Caco-2 (cell line): ENCODE measurements at regions not wholly inside any gene's neighbourhood (a gene's known extent, or its start where the extent isn't known, plus 50 kb on each side); places are given as distances from the start of the nearest gene placed in this dataset.

ENCODE experiments used
- BruUV-seq: library from RNA; stranded (reverse); fragments of 400-500 nt; replicated peaks from 2 replicates; lab custom pipeline; 2021; lab: Mats Ljungman, UMichigan
- CTCF ChIA-PET: fragments of 300-600 bp; sonication (Branson Sonifier 250); formaldehyde crosslinking; loops from one replicate; lab custom pipeline; 2022; ENCODE audit warnings: antibody characterized with exemption; lab: Charles Lee
- POLR2A ChIA-PET: fragments of 300-600 bp; sonication (Branson Sonifier 250); formaldehyde crosslinking; loops from one replicate; lab custom pipeline; 2022; ENCODE audit warnings: antibody characterized with exemption; lab: Charles Lee
- DNase-seq, 2 experiments: peaks; one replicate each; pipeline versions ENCODE4 v3.0.0 to v3.0.0-alpha.2; 2020 to 2022
- H3K27me3 ChIP-seq: replicated peaks from 2 replicates; pipeline ENCODE4 v1.6.0; 2011; ENCODE audit warnings: low read length; ENCODE audit not compliant: control insufficient read depth, insufficient read depth
- H3K36me3 ChIP-seq: 2 replicates; pipeline ENCODE4 v1.5.1; 2011; ENCODE audit warnings: low read length; ENCODE audit not compliant: control insufficient read depth, insufficient read depth
- H3K4me1 ChIP-seq: fragments of 250-450 bp; sonication (Bioruptor Pico); 2 replicates; pipeline ENCODE4 v1.5.1; 2020; ENCODE audit warnings: mild to moderate bottlenecking
- H3K4me3 ChIP-seq: 2 replicates; pipeline ENCODE4 v1.5.1; 2011; ENCODE audit warnings: low read depth, mild to moderate bottlenecking, control low read depth, low read length
- H3K9me3 ChIP-seq: fragments of 250-450 bp; sonication (Bioruptor Pico); 2 replicates; pipeline ENCODE4 v1.5.1; 2020; ENCODE audit warnings: mild to moderate bottlenecking, moderate library complexity
- H3K27ac Mint-ChIP-seq: one replicate; pipeline ENCODE4 v1.8.0; 2022; ENCODE audit warnings: mixed read lengths; ENCODE audit not compliant: unreplicated experiment
- H3K27me3 Mint-ChIP-seq: one replicate; pipeline ENCODE4 v1.8.0; 2022; ENCODE audit warnings: mixed read lengths; ENCODE audit not compliant: insufficient read depth, unreplicated experiment
- H3K36me3 Mint-ChIP-seq: one replicate; pipeline ENCODE4 v1.8.0; 2022; ENCODE audit warnings: mild to moderate bottlenecking, mixed read lengths; ENCODE audit not compliant: insufficient read depth, unreplicated experiment
- H3K4me1 Mint-ChIP-seq: one replicate; pipeline ENCODE4 v1.8.0; 2022; ENCODE audit warnings: low read depth, mixed read lengths; ENCODE audit not compliant: unreplicated experiment
- H3K4me3 Mint-ChIP-seq: one replicate; pipeline ENCODE4 v1.8.0; 2022; ENCODE audit warnings: mild to moderate bottlenecking, moderate library complexity, mixed read lengths; ENCODE audit not compliant: unreplicated experiment
- H3K9me3 Mint-ChIP-seq: one replicate; pipeline ENCODE4 v1.8.0; 2022; ENCODE audit warnings: mixed read lengths; ENCODE audit not compliant: unreplicated experiment
- CTCF ChIP-seq, 2 experiments: fragments of 200-600 bp in 1 of 2; IDR thresholded peaks; 1 replicate in 1 of 2; 2 replicates in 1 of 2; pipeline versions ENCODE4 v1.5.1 to v1.8.0; 2011 to 2022; ENCODE audit warnings: antibody characterized with exemption in 1 of 2, control low read depth in 1 of 2, inconsistent platforms in 1 of 2, low read depth in 1 of 2, low read length in 1 of 2, mild to moderate bottlenecking in 1 of 2, moderate library complexity in 1 of 2; ENCODE audit not compliant: insufficient read depth in 1 of 2, severe bottlenecking in 1 of 2, unreplicated experiment in 1 of 2
- intact Hi-C: fragments of 100-400 bp; cut with micrococcal nuclease; formaldehyde crosslinking; loops from one replicate; pipeline ENCODE4 v1.10.0; 2022; ENCODE audit not compliant: unreplicated experiment

DNA sequence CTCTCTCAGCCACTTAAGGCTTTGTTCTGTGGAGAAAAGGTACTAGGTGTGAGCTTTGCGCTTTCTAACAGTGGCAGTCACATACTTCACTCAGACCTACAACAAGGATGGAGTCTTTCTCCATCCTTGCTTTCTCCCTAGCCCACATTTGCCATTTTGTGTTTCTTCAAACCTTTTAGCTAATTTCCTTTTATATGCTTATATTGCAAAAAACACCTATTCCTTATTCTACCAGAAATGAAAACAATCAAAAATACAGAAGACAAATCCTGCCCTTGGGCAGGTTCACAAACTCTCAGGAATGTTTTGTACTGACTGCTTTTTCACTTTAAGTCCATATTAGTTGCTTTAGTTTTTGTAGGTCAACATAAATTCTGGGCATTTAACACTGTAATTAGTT is 914.2 kb downstream of the SQOR start:
- TF ChIP-seq CTCF (IDR thresholded peaks at IDR 0.05; ENCODE audit: insufficient read depth in 1 of 2, low read depth in 1 of 2, low read length in 1 of 2, severe bottlenecking in 1 of 2, unreplicated experiment in 1 of 2) = no peak
- Histone ChIP-seq H3K27me3 (no peaks in the 10 kb centered on the region), H3K36me3 (no peaks in the 10 kb centered on the region), H3K4me3 (no peak overlapping the region), H3K4me1 (no peaks in the 10 kb centered on the region), H3K9me3 (no peaks in the 10 kb centered on the region)
- no peak overlapping the region for H3K27ac Mint-ChIP-seq
- no TSS peak for BruUV-seq
- ChIA-PET POLR2A (no interaction called here), CTCF (no interaction called here)
- H3K4me1 Mint-ChIP-seq = no peaks in the 10 kb centered on the region
- DNase-seq = no peak
- no peak overlapping the region for H3K4me3 Mint-ChIP-seq
- no peaks in the 10 kb centered on the region for H3K36me3 Mint-ChIP-seq
- intact Hi-C loops = no loop called here
- peaks cover 6% of the 10 kb centered on the region for H3K27me3 Mint-ChIP-seq
- H3K9me3 Mint-ChIP-seq = peaks cover 10% of the 10 kb centered on the region

DNA sequence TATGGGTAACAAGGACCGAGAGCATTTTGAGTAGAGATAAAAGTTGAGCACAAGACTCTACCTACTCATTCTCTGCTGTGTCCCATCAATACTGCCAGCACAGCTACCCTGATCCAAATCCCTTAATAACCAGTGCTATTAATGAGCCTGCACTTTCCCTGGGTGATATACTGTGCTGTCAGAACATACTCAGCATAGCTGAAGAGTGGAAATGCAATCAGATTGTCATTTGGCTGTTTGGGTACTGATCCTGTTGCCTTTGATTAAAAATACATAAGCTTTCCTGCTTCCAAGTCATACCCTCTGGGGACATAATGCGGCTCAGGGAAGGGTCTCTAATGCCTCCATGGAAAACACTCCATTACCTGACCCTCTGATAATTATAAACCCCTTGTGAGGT is 917.5 kb downstream of the SQOR start:
- CTCF ChIA-PET = no interaction called here
- TF ChIP-seq CTCF (IDR thresholded peaks at IDR 0.05; ENCODE audit: insufficient read depth in 1 of 2, low read depth in 1 of 2, low read length in 1 of 2, severe bottlenecking in 1 of 2, unreplicated experiment in 1 of 2) = no peak
- H3K9me3 ChIP-seq = no peaks in the 10 kb centered on the region

DNA sequence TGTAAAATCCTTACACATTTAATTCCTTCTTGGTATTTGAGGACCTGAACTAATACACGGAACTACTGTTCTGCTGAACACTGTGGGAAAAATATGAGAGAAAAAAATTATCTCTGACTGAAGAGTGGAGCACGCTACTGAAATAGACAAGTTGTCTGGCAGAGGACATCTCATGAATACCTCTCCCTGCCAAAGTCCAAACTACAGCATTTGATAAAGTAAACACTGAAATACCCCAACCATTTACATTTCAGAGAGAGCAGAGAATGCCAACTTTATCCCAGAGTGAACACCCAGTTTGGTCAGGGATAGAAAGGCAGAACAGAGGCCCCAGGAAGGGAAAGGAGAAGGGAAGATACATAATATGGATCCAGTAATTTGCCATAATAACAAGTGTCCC is 920.7 kb downstream of the SQOR start:
- no peaks in the 10 kb centered on the region for H3K9me3 ChIP-seq
- no peaks in the 10 kb centered on the region for H3K27me3 ChIP-seq
- DNase-seq = no peak
- peak overlapping the region; percentile 34 for H3K27ac Mint-ChIP-seq
- no peaks in the 10 kb centered on the region for H3K36me3 ChIP-seq
- no peaks in the 10 kb centered on the region for H3K9me3 Mint-ChIP-seq
- ChIA-PET CTCF (no interaction called here), POLR2A (no interaction called here)
- BruUV-seq = no TSS peak
- no peak for TF ChIP-seq CTCF (IDR thresholded peaks at IDR 0.05; ENCODE audit: insufficient read depth in 1 of 2, low read depth in 1 of 2, low read length in 1 of 2, severe bottlenecking in 1 of 2, unreplicated experiment in 1 of 2)
- peaks cover 12% of the 10 kb centered on the region for H3K4me1 Mint-ChIP-seq
- H3K4me3 ChIP-seq = no peak overlapping the region
- H3K4me3 Mint-ChIP-seq = no peak overlapping the region
- H3K4me1 ChIP-seq = no peaks in the 10 kb centered on the region
- intact Hi-C loops = loop anchor here (2.0 kb wide), 1 partner anchor 21 kb away; no protein-coding TSS in a partner anchor
- H3K36me3 Mint-ChIP-seq = no peaks in the 10 kb centered on the region
- no peaks in the 10 kb centered on the region for H3K27me3 Mint-ChIP-seq

More for the DNA sequence above, 917.5 kb downstream of the SQOR start:
- no peak for DNase-seq
- POLR2A ChIA-PET = no interaction called here
- no TSS peak for BruUV-seq
- H3K9me3 Mint-ChIP-seq = peaks cover 10% of the 10 kb centered on the region
- H3K36me3 Mint-ChIP-seq = no peaks in the 10 kb centered on the region
- Histone ChIP-seq H3K4me1 (no peaks in the 10 kb centered on the region), H3K36me3 (no peaks in the 10 kb centered on the region), H3K27me3 (no peaks in the 10 kb centered on the region), H3K4me3 (no peak overlapping the region)
- intact Hi-C loops = no loop called here
- no peaks in the 10 kb centered on the region for H3K27me3 Mint-ChIP-seq
- no peak overlapping the region for H3K27ac Mint-ChIP-seq
- no peak overlapping the region for H3K4me3 Mint-ChIP-seq
- peaks cover 12% of the 10 kb centered on the region for H3K4me1 Mint-ChIP-seq
